ENCODE measurements at regions not wholly inside any gene's neighbourhood (a gene's known extent, or its start where the extent isn't known, plus 50 kb on each side); places are given as distances from the start of the nearest gene placed in this dataset.

- ATAC-seq (ENCODE audit: low FRiP score): no peak
- DNase-seq (ENCODE audit: low spot score): no peak
- no peak for TF ChIP-seq CTCF (IDR thresholded peaks at IDR 0.05)
Observed at GRCh38 chr11:98090861-98091505, 929.8 kb upstream of the CNTN5 start.

GRCh38 chr11:98099371-98099770 is 921.4 kb upstream of the CNTN5 start:
- ATAC-seq (ENCODE audit: low FRiP score): no peak
- DNase-seq (ENCODE audit: low spot score): no peak
- no peak for TF ChIP-seq CTCF (IDR thresholded peaks at IDR 0.05)

GRCh38 chr11:98100689-98101088 is 920.1 kb upstream of the CNTN5 start:
- ATAC-seq (ENCODE audit: low FRiP score) (no peak), DNase-seq (ENCODE audit: low spot score) (no peak)
- no peak for TF ChIP-seq CTCF (IDR thresholded peaks at IDR 0.05)

- ATAC-seq (ENCODE audit: low FRiP score): no peak
Observed at GRCh38 chr11:98101329-98101728, 919.4 kb upstream of the CNTN5 start.

GRCh38 chr11:98104249-98104648 is 916.5 kb upstream of the CNTN5 start:
- ATAC-seq (ENCODE audit: low FRiP score): no peak
- TF ChIP-seq CTCF (IDR thresholded peaks at IDR 0.05): no peak
- no peak for DNase-seq (ENCODE audit: low spot score)

More at GRCh38 chr11:98101329-98101728, 919.4 kb upstream of the CNTN5 start:
- TF ChIP-seq CTCF (IDR thresholded peaks at IDR 0.05): no peak
- no peak for DNase-seq (ENCODE audit: low spot score)

GRCh38 chr11:98107736-98108135 is 913.0 kb upstream of the CNTN5 start:
- DNase-seq (ENCODE audit: low spot score) (no peak), ATAC-seq (ENCODE audit: low FRiP score) (no peak)
- no peak for TF ChIP-seq CTCF (IDR thresholded peaks at IDR 0.05)

- DNase-seq (ENCODE audit: low spot score) (no peak), ATAC-seq (ENCODE audit: low FRiP score) (no peak)
- TF ChIP-seq CTCF (IDR thresholded peaks at IDR 0.05): no peak
Observed at GRCh38 chr11:98110030-98110429, 910.7 kb upstream of the CNTN5 start.
